Parathyroid adenoma (tissue), 2 donors: ENCODE measurements at regions not wholly inside any gene's neighbourhood (a gene's known extent, or its start where the extent isn't known, plus 50 kb on each side); places are given as distances from the start of the nearest gene placed in this dataset.

Experiments
- H2AFZ ChIP-seq: fragments of 300-600 bp; sonication (generic); one replicate; pipeline ENCODE4 v1.7.0; 2017; ENCODE audit warnings: antibody characterized with exemption, mild to moderate bottlenecking
- H3K27ac ChIP-seq: fragments of 300-600 bp; sonication (generic); one replicate; pipeline ENCODE4 v1.7.0; 2017
- H3K27me3 ChIP-seq: fragments of 300-600 bp; sonication (generic); one replicate; pipeline ENCODE4 v1.7.0; 2017; ENCODE audit warnings: low read length; ENCODE audit not compliant: control insufficient read depth, insufficient read depth
- H3K36me3 ChIP-seq: fragments of 300-600 bp; sonication (generic); one replicate; pipeline ENCODE4 v1.7.0; 2017; ENCODE audit warnings: low read length; ENCODE audit not compliant: control insufficient read depth, insufficient read depth
- H3K4me1 ChIP-seq: fragments of 300-600 bp; sonication (generic); one replicate; pipeline ENCODE4 v1.7.0; 2017; ENCODE audit warnings: control low read depth
- H3K4me2 ChIP-seq: fragments of 300-600 bp; sonication (generic); one replicate; pipeline ENCODE4 v1.7.0; 2017; ENCODE audit warnings: low read length
- H3K4me3 ChIP-seq: fragments of 300-600 bp; sonication (generic); one replicate; pipeline ENCODE4 v1.7.0; 2017; ENCODE audit warnings: low read depth, low read length
- H3K79me2 ChIP-seq: fragments of 300-600 bp; sonication (generic); one replicate; pipeline ENCODE4 v1.7.0; 2017; ENCODE audit warnings: control low read depth
- H3K9ac ChIP-seq: fragments of 300-600 bp; sonication (generic); one replicate; pipeline ENCODE4 v1.7.0; 2017; ENCODE audit warnings: mild to moderate bottlenecking
- H3K9me3 ChIP-seq: fragments of 300-600 bp; sonication (generic); one replicate; pipeline ENCODE4 v1.7.0; 2017; ENCODE audit warnings: low read length; ENCODE audit not compliant: control insufficient read depth
- TF ChIP-seq, protein P1 (sequence below): fragments of 300-600 bp; sonication (generic); IDR thresholded peaks from one replicate; pipeline ENCODE4 v1.7.0; 2017; ENCODE audit warnings: antibody characterized with exemption, mild to moderate bottlenecking
- donor health status: primary hyperparathyroidism.

GRCh38 chr2:82314836-82315472 is 2010.4 kb upstream of the LRRTM1 start:
- Histone ChIP-seq H3K27me3 (no peaks in the 10 kb centered on the region), H3K79me2 (no peaks in the 10 kb centered on the region), H3K9me3 (no peaks in the 10 kb centered on the region), H3K27ac (no peak overlapping the region), H3K36me3 (no peaks in the 10 kb centered on the region), H3K4me2 (no peak overlapping the region), H3K4me1 (no peaks in the 10 kb centered on the region), H3K9ac (no peak overlapping the region), H3K4me3 (no peak overlapping the region), H2AFZ (no peak overlapping the region)
- TF ChIP-seq, protein P1, sequence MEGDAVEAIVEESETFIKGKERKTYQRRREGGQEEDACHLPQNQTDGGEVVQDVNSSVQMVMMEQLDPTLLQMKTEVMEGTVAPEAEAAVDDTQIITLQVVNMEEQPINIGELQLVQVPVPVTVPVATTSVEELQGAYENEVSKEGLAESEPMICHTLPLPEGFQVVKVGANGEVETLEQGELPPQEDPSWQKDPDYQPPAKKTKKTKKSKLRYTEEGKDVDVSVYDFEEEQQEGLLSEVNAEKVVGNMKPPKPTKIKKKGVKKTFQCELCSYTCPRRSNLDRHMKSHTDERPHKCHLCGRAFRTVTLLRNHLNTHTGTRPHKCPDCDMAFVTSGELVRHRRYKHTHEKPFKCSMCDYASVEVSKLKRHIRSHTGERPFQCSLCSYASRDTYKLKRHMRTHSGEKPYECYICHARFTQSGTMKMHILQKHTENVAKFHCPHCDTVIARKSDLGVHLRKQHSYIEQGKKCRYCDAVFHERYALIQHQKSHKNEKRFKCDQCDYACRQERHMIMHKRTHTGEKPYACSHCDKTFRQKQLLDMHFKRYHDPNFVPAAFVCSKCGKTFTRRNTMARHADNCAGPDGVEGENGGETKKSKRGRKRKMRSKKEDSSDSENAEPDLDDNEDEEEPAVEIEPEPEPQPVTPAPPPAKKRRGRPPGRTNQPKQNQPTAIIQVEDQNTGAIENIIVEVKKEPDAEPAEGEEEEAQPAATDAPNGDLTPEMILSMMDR = no peak

DNA sequence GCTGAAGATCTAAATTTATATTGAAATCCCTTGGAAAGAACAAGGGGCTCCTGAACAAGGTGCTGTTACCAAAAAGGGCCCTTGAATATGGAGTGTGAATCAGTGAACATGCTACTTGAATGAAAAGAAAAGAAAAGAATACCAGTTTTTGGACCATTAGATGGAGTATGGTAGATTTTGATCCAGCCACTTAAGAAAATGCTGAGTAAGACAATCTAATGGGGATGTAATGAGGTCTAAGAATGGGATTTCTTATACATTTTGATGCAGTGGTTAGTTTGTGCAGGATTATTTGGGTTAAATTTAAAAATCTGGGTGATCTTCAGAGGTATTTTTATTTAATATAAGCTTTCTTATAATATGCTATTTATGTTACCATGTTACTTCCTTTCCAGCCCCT is 2003.0 kb upstream of the LRRTM1 start:
- TF ChIP-seq, protein P1 = no peak
- no peak overlapping the region for H3K4me3 ChIP-seq
- no peak overlapping the region for H3K9ac ChIP-seq
- no peaks in the 10 kb centered on the region for H3K36me3 ChIP-seq
- no peaks in the 10 kb centered on the region for H3K79me2 ChIP-seq
- no peaks in the 10 kb centered on the region for H3K9me3 ChIP-seq
- H3K27me3 ChIP-seq = no peaks in the 10 kb centered on the region
- H3K4me2 ChIP-seq = no peak overlapping the region
- no peaks in the 10 kb centered on the region for H3K4me1 ChIP-seq
- no peak overlapping the region for H3K27ac ChIP-seq
- H2AFZ ChIP-seq = no peak overlapping the region

DNA sequence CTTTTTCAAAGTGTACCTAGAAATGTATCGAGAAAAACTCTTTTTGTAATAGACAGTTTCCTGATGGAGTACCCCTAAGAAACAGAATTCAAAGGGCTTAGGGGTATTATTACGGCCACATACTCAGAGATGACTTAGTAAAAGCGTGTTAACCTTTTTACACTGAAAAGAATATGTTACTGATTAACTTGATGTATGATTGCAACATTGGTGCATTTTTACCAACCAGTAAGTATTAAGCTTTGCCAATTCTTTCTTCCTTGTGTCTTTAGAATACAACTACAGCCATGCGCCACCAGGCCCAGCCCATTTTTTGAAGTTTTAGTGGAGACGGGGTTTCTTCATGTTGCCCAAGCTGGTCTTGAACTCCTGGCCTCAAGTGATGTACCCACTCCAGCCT is 1997.0 kb upstream of the LRRTM1 start:
- H3K4me2 ChIP-seq = no peak overlapping the region
- no peak overlapping the region for H3K27ac ChIP-seq
- H3K9me3 ChIP-seq = no peaks in the 10 kb centered on the region
- H3K9ac ChIP-seq = no peak overlapping the region
- TF ChIP-seq, protein P1 = no peak
- no peaks in the 10 kb centered on the region for H3K27me3 ChIP-seq
- H2AFZ ChIP-seq = no peak overlapping the region
- H3K79me2 ChIP-seq = no peaks in the 10 kb centered on the region
- H3K4me1 ChIP-seq = no peaks in the 10 kb centered on the region
- no peaks in the 10 kb centered on the region for H3K36me3 ChIP-seq
- no peak overlapping the region for H3K4me3 ChIP-seq

- no peak overlapping the region for H3K4me2 ChIP-seq
- H3K36me3 ChIP-seq = no peaks in the 10 kb centered on the region
- H3K9ac ChIP-seq = no peak overlapping the region
- no peaks in the 10 kb centered on the region for H3K79me2 ChIP-seq
- H3K9me3 ChIP-seq = no peaks in the 10 kb centered on the region
- no peaks in the 10 kb centered on the region for H3K27me3 ChIP-seq
- TF ChIP-seq, protein P1 = no peak
- H3K4me3 ChIP-seq = no peak overlapping the region
- no peak overlapping the region for H3K27ac ChIP-seq
- no peaks in the 10 kb centered on the region for H3K4me1 ChIP-seq
- no peak overlapping the region for H2AFZ ChIP-seq
These were observed 1984.9 kb upstream of the LRRTM1 start for GRCh38 chr2:82289446-82289845.

DNA sequence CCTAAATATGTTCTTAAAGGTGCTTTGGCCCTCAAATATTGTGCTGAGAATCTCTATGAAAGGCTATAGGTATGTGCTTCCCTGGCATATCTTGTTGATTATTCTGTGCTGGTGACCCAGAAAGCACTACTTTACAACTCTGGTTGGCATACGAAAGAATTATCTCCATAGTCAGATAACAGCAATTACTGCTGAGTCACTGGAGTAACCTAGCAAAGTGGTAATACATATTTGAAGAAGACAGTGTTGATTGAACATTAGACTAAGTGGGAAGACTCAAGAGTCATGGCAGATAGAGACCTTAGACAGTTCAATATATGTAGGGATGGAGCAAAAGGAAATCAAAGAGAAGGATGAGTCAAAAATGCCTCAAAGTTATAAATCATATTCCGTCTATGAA is 1978.5 kb upstream of the LRRTM1 start:
- H2AFZ ChIP-seq = no peak overlapping the region
- no peak overlapping the region for H3K9ac ChIP-seq
- no peaks in the 10 kb centered on the region for H3K79me2 ChIP-seq
- H3K9me3 ChIP-seq = no peaks in the 10 kb centered on the region
- TF ChIP-seq, protein P1 = no peak
- no peaks in the 10 kb centered on the region for H3K27me3 ChIP-seq
- H3K4me1 ChIP-seq = no peaks in the 10 kb centered on the region
- no peak overlapping the region for H3K4me2 ChIP-seq
- H3K27ac ChIP-seq = no peak overlapping the region
- no peaks in the 10 kb centered on the region for H3K36me3 ChIP-seq
- H3K4me3 ChIP-seq = no peak overlapping the region
